ENCODE measurements at regions not wholly inside any gene's neighbourhood (a gene's known extent, or its start where the extent isn't known, plus 50 kb on each side); places are given as distances from the start of the nearest gene placed in this dataset.
"Not testable (repeated sequence)": the region's sequence is repeated elsewhere in the genome, so short reads cannot be mapped to it uniquely, and the experiment has no call there.

GRCh38 chr20:29790510-29790909 is 1467.0 kb upstream of the DEFB115 start:
- H3K36me3 Mint-ChIP-seq (ENCODE audit: unreplicated experiment) = peaks cover 2% of the 10 kb centered on the region
- no peak for DNase-seq (ENCODE audit: extremely low spot score, unreplicated experiment)
- no peak overlapping the region for H3K4me3 Mint-ChIP-seq (ENCODE audit: unreplicated experiment)
- no peaks in the 10 kb centered on the region for H3K27me3 Mint-ChIP-seq (ENCODE audit: unreplicated experiment)
- H3K4me1 Mint-ChIP-seq (ENCODE audit: unreplicated experiment) = no peaks in the 10 kb centered on the region
- no peak for TF ChIP-seq CTCF (IDR thresholded peaks at IDR 0.05)
- no peak overlapping the region for H3K27ac Mint-ChIP-seq (ENCODE audit: unreplicated experiment)
- H3K9me3 Mint-ChIP-seq (ENCODE audit: unreplicated experiment) = peaks cover 55% of the 10 kb centered on the region

GRCh38 chr20:29831508-29831907 is 1426.0 kb upstream of the DEFB115 start:
- H3K4me3 Mint-ChIP-seq (ENCODE audit: unreplicated experiment); H3K27ac Mint-ChIP-seq (ENCODE audit: unreplicated experiment); H3K36me3 Mint-ChIP-seq (ENCODE audit: unreplicated experiment); H3K4me1 Mint-ChIP-seq (ENCODE audit: unreplicated experiment); DNase-seq (ENCODE audit: extremely low spot score, unreplicated experiment); H3K27me3 Mint-ChIP-seq (ENCODE audit: unreplicated experiment): not testable (repeated sequence)
- peaks cover 80% of the 10 kb centered on the region for H3K9me3 Mint-ChIP-seq (ENCODE audit: unreplicated experiment)

- H3K4me1 Mint-ChIP-seq (ENCODE audit: unreplicated experiment); H3K27me3 Mint-ChIP-seq (ENCODE audit: unreplicated experiment); H3K36me3 Mint-ChIP-seq (ENCODE audit: unreplicated experiment); H3K4me3 Mint-ChIP-seq (ENCODE audit: unreplicated experiment); H3K27ac Mint-ChIP-seq (ENCODE audit: unreplicated experiment); DNase-seq (ENCODE audit: extremely low spot score, unreplicated experiment): not testable (repeated sequence)
- H3K9me3 Mint-ChIP-seq (ENCODE audit: unreplicated experiment) = peaks cover 68% of the 10 kb centered on the region
These were observed 1389.5 kb upstream of the DEFB115 start for GRCh38 chr20:29868014-29868413.

DNA sequence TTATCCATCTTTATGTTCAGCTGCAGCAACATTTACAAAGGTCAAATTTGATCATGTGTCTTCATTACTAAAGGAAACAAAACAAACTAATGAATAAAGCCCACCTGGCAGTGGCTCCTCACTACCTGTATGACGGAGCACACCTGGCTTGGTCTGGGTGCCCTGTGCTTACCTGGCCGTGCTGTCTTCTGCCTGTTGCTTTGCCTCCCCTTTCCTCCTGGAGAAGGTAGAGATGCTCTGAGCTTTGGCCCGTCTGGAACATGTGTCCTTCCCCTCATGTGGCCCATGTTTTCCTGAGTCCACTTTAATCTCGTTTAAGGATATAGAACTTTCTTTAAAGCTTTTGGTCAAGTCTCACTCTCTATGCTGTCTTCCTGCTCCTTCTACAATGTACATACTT is 1388.8 kb upstream of the DEFB115 start:
- not testable (repeated sequence) for H3K36me3 Mint-ChIP-seq (ENCODE audit: unreplicated experiment); H3K4me1 Mint-ChIP-seq (ENCODE audit: unreplicated experiment); H3K4me3 Mint-ChIP-seq (ENCODE audit: unreplicated experiment); H3K27ac Mint-ChIP-seq (ENCODE audit: unreplicated experiment); DNase-seq (ENCODE audit: extremely low spot score, unreplicated experiment); H3K27me3 Mint-ChIP-seq (ENCODE audit: unreplicated experiment)
- H3K9me3 Mint-ChIP-seq (ENCODE audit: unreplicated experiment) = peaks cover 68% of the 10 kb centered on the region

GRCh38 chr20:29871816-29872215 is 1385.6 kb upstream of the DEFB115 start:
- H3K4me1 Mint-ChIP-seq (ENCODE audit: unreplicated experiment); H3K27me3 Mint-ChIP-seq (ENCODE audit: unreplicated experiment); H3K27ac Mint-ChIP-seq (ENCODE audit: unreplicated experiment); DNase-seq (ENCODE audit: extremely low spot score, unreplicated experiment); H3K36me3 Mint-ChIP-seq (ENCODE audit: unreplicated experiment); H3K4me3 Mint-ChIP-seq (ENCODE audit: unreplicated experiment): not testable (repeated sequence)
- peaks cover 66% of the 10 kb centered on the region for H3K9me3 Mint-ChIP-seq (ENCODE audit: unreplicated experiment)

DNA sequence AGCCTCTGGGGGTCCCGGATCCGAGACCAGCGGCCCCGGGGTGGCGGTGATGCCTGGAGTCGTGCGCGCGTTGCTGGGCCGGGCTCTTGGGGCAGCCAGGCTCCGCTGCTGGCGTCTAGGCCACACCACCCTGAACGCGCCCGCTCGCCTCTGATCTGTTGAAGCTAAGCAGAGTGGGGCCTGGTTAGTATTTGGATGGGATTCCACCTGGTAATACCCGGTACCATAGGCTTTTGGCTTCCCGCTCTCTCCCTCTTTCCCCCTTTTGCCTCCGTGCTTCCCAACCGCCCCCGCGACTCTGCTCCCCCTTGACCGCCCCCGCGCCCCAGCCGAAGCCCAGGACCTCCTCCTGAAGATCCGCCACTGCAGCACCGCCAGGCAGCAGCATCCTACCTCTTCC is 1383.5 kb upstream of the DEFB115 start:
- peaks cover 61% of the 10 kb centered on the region for H3K9me3 Mint-ChIP-seq (ENCODE audit: unreplicated experiment)

More for the DNA sequence above, 1383.5 kb upstream of the DEFB115 start:
- DNase-seq (ENCODE audit: extremely low spot score, unreplicated experiment) = peak; percentile 92
- TF ChIP-seq CTCF (IDR thresholded peaks at IDR 0.05) = no peak
- H3K4me3 Mint-ChIP-seq (ENCODE audit: unreplicated experiment) = no peak overlapping the region
- H3K36me3 Mint-ChIP-seq (ENCODE audit: unreplicated experiment) = peaks cover 5% of the 10 kb centered on the region
- H3K4me1 Mint-ChIP-seq (ENCODE audit: unreplicated experiment) = no peaks in the 10 kb centered on the region
- H3K27ac Mint-ChIP-seq (ENCODE audit: unreplicated experiment) = no peak overlapping the region
- H3K27me3 Mint-ChIP-seq (ENCODE audit: unreplicated experiment) = no peaks in the 10 kb centered on the region
